ENCODE measurements at regions not wholly inside any gene's neighbourhood (a gene's known extent, or its start where the extent isn't known, plus 50 kb on each side); places are given as distances from the start of the nearest gene placed in this dataset.

- TF ChIP-seq, protein P1, sequence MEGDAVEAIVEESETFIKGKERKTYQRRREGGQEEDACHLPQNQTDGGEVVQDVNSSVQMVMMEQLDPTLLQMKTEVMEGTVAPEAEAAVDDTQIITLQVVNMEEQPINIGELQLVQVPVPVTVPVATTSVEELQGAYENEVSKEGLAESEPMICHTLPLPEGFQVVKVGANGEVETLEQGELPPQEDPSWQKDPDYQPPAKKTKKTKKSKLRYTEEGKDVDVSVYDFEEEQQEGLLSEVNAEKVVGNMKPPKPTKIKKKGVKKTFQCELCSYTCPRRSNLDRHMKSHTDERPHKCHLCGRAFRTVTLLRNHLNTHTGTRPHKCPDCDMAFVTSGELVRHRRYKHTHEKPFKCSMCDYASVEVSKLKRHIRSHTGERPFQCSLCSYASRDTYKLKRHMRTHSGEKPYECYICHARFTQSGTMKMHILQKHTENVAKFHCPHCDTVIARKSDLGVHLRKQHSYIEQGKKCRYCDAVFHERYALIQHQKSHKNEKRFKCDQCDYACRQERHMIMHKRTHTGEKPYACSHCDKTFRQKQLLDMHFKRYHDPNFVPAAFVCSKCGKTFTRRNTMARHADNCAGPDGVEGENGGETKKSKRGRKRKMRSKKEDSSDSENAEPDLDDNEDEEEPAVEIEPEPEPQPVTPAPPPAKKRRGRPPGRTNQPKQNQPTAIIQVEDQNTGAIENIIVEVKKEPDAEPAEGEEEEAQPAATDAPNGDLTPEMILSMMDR (IDR thresholded peaks at IDR 0.05; ENCODE audit: insufficient read depth, low read length): no peak
- TF ChIP-seq POLR2AphosphoS5 (IDR thresholded peaks at IDR 0.05; ENCODE audit: low read depth): no peak
- no peak for TF ChIP-seq GABPA (IDR thresholded peaks at IDR 0.05; ENCODE audit: low read depth)
- TF ChIP-seq, protein P2, sequence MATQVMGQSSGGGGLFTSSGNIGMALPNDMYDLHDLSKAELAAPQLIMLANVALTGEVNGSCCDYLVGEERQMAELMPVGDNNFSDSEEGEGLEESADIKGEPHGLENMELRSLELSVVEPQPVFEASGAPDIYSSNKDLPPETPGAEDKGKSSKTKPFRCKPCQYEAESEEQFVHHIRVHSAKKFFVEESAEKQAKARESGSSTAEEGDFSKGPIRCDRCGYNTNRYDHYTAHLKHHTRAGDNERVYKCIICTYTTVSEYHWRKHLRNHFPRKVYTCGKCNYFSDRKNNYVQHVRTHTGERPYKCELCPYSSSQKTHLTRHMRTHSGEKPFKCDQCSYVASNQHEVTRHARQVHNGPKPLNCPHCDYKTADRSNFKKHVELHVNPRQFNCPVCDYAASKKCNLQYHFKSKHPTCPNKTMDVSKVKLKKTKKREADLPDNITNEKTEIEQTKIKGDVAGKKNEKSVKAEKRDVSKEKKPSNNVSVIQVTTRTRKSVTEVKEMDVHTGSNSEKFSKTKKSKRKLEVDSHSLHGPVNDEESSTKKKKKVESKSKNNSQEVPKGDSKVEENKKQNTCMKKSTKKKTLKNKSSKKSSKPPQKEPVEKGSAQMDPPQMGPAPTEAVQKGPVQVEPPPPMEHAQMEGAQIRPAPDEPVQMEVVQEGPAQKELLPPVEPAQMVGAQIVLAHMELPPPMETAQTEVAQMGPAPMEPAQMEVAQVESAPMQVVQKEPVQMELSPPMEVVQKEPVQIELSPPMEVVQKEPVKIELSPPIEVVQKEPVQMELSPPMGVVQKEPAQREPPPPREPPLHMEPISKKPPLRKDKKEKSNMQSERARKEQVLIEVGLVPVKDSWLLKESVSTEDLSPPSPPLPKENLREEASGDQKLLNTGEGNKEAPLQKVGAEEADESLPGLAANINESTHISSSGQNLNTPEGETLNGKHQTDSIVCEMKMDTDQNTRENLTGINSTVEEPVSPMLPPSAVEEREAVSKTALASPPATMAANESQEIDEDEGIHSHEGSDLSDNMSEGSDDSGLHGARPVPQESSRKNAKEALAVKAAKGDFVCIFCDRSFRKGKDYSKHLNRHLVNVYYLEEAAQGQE (IDR thresholded peaks at IDR 0.05; ENCODE audit: insufficient replicate concordance, low read depth): no peak
- no peak for TF ChIP-seq SPI1 (IDR thresholded peaks at IDR 0.05; ENCODE audit: borderline replicate concordance, low read depth)
These were observed 693.4 kb downstream of the NOVA1 start for GRCh38 chr14:25904446-25904845.
